ENCODE measurements at regions not wholly inside any gene's neighbourhood (a gene's known extent, or its start where the extent isn't known, plus 50 kb on each side); places are given as distances from the start of the nearest gene placed in this dataset.

DNA sequence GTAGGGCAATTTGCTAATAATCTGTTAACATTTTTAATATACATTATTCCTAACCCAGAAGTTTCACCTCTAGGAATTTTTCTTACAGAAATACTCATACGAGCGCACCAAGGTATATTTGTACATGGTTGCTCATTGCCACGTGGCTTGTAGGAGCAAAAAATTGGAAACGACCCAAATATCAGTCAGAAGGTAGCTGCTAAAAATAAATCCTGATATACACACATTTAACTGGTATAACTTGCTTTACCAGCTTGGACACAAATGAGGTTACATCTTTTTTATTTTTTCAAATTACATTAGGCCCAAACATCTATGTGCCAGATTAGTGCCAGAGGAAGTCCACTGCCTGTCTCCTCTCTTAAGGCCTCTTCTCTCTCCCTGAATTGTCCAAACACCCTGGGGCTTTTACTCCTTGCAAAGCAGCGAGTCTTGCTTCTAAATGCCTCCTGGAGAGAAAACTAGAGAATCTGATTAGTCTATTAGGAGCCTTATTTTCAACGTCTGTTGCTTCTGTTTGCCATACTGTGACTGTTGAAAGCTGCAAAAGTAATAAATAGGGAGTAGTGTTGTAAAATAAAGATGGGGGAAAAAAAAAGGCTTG, 92.0 kb upstream of the SSBP2 start:
- no peaks in the 10 kb centered on the region for H3K9me3 ChIP-seq (ENCODE audit: low read length)
- TF ChIP-seq, protein P1, sequence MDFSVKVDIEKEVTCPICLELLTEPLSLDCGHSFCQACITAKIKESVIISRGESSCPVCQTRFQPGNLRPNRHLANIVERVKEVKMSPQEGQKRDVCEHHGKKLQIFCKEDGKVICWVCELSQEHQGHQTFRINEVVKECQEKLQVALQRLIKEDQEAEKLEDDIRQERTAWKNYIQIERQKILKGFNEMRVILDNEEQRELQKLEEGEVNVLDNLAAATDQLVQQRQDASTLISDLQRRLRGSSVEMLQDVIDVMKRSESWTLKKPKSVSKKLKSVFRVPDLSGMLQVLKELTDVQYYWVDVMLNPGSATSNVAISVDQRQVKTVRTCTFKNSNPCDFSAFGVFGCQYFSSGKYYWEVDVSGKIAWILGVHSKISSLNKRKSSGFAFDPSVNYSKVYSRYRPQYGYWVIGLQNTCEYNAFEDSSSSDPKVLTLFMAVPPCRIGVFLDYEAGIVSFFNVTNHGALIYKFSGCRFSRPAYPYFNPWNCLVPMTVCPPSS (IDR thresholded peaks at IDR 0.05): no peak
- TF ChIP-seq MAZ (IDR thresholded peaks at IDR 0.05; ENCODE audit: borderline replicate concordance, low read depth, low read length) (no peak), MAZ (CRISPR knock-in tag; IDR thresholded peaks at IDR 0.05; ENCODE audit: low read depth) (no peak)
- no peaks in the 10 kb centered on the region for H3K36me3 ChIP-seq (replicated peaks in 1 of 2; ENCODE audit: control insufficient read depth in 1 of 2, insufficient read depth in 2 of 2, low read length in 2 of 2)
- no peak overlapping the region for H3K4me3 ChIP-seq (replicated peaks in 1 of 3; ENCODE audit: insufficient read depth in 1 of 3, low read depth in 2 of 3, low read length in 3 of 3)
- DNase-seq (ENCODE audit: low spot score) (no peak), FAIRE-seq (no peak), ATAC-seq (no peak)
- intact Hi-C loops (cut with micrococcal nuclease; ENCODE audit: unreplicated experiment): no loop called here
- no peak overlapping the region for H3K27ac ChIP-seq (ENCODE audit: extremely low read length, insufficient read depth, low read length)
- H3K4me2 ChIP-seq (ENCODE audit: low read depth, low read length): no peak overlapping the region
- ChIA-PET POLR2A (no interaction called here), CTCF (ENCODE audit: low intra/inter-chr PET ratio, low total read pairs) (no interaction called here)
- in situ Hi-C loops (cut with HindIII; ENCODE audit: extremely low pct_ligation_motif_present, low pct_unique_long_range_greater_than_20kb): loop anchor here (25.0 kb wide), 1 partner anchor 331 kb away; no protein-coding TSS in a partner anchor
- no TSS peak for BruUV-seq (replicated peaks)
- no peaks in the 10 kb centered on the region for H3K4me1 ChIP-seq (ENCODE audit: insufficient read depth, low read length)
- H3K79me2 ChIP-seq (ENCODE audit: insufficient read depth, low read length): no peaks in the 10 kb centered on the region
- no peak overlapping the region for H2AFZ ChIP-seq (ENCODE audit: low read length)
- H4K20me1 ChIP-seq (ENCODE audit: insufficient read depth, low read length): no peaks in the 10 kb centered on the region
- no peak overlapping the region for H3K9ac ChIP-seq (ENCODE audit: insufficient read depth, low read depth, low read length)
- no peaks in the 10 kb centered on the region for H3K27me3 ChIP-seq (ENCODE audit: control insufficient read depth in 1 of 2, insufficient read depth in 2 of 2, low read length in 2 of 2)
- 5% methylated on average over 6 of the region's 6 CpGs for WGBS (ENCODE audit: low lambda C conversion rate)

DNA sequence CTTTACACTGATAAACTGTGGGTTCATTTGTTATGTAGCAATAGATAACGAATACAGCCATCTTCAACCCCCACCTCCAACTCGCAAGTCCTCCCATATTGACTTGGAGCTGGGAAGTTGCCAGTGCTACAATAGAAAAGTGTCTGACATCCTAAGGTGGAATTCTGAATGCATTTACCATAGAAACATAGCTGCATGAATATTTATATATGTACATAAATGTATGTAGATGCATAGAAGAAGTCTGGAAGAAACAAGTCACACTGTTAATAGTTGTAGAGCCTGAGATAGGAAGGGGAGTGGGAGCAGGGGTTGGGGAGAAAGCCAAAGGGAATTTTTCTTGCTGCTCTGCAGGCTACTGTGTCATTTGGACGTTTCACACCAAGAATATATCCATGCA, 88.1 kb upstream of the SSBP2 start:
- intact Hi-C loops (cut with micrococcal nuclease; ENCODE audit: unreplicated experiment): loop anchor here (2.0 to 10.0 kb wide), 2 partner anchors 332 to 414 kb away; no protein-coding TSS in a partner anchor
- ATAC-seq (no peak), DNase-seq (ENCODE audit: low spot score) (no peak), FAIRE-seq (no peak)
- Histone ChIP-seq H2AFZ (ENCODE audit: low read length) (no peak overlapping the region), H3K9ac (ENCODE audit: insufficient read depth, low read depth, low read length) (no peak overlapping the region), H3K4me3 (replicated peaks in 1 of 3; ENCODE audit: insufficient read depth in 1 of 3, low read depth in 2 of 3, low read length in 3 of 3) (no peak overlapping the region), H3K9me3 (ENCODE audit: low read length) (no peaks in the 10 kb centered on the region), H3K27ac (ENCODE audit: extremely low read length, insufficient read depth, low read length) (no peak overlapping the region), H3K4me2 (ENCODE audit: low read depth, low read length) (no peak overlapping the region), H3K27me3 (ENCODE audit: control insufficient read depth in 1 of 2, insufficient read depth in 2 of 2, low read length in 2 of 2) (no peaks in the 10 kb centered on the region), H3K36me3 (replicated peaks in 1 of 2; ENCODE audit: control insufficient read depth in 1 of 2, insufficient read depth in 2 of 2, low read length in 2 of 2) (no peaks in the 10 kb centered on the region), H3K79me2 (ENCODE audit: insufficient read depth, low read length) (no peaks in the 10 kb centered on the region), H3K4me1 (ENCODE audit: insufficient read depth, low read length) (no peaks in the 10 kb centered on the region), H4K20me1 (ENCODE audit: insufficient read depth, low read length) (no peaks in the 10 kb centered on the region)
- WGBS (ENCODE audit: low lambda C conversion rate): 28% methylated on average over 3 of the region's 3 CpGs
- ChIA-PET CTCF (ENCODE audit: low intra/inter-chr PET ratio, low total read pairs) (no interaction called here), POLR2A (no interaction called here)
- no TSS peak for BruUV-seq (replicated peaks)
- in situ Hi-C loops (cut with HindIII; ENCODE audit: extremely low pct_ligation_motif_present, low pct_unique_long_range_greater_than_20kb): loop anchor here (25.0 kb wide), 1 partner anchor 327 kb away; no protein-coding TSS in a partner anchor
- no peak for TF ChIP-seq SYNCRIP (IDR thresholded peaks at IDR 0.05; ENCODE audit: insufficient read depth, low read depth, low read length)
- TF ChIP-seq ARID2 (CRISPR knock-in tag; IDR thresholded peaks at IDR 0.05; ENCODE audit: borderline replicate concordance): no peak
- no peak for TF ChIP-seq MTF2 (CRISPR knock-in tag; IDR thresholded peaks at IDR 0.05; ENCODE audit: borderline replicate concordance)
- TF ChIP-seq ZNF224 (CRISPR knock-in tag; IDR thresholded peaks at IDR 0.05): no peak
- TF ChIP-seq ZNF292 (CRISPR knock-in tag; IDR thresholded peaks at IDR 0.05; ENCODE audit: borderline replicate concordance, low read depth): no peak
- no peak for TF ChIP-seq MXI1 (IDR thresholded peaks at IDR 0.05; ENCODE audit: borderline replicate concordance, low read depth, low read length)
- TF ChIP-seq, protein P2, sequence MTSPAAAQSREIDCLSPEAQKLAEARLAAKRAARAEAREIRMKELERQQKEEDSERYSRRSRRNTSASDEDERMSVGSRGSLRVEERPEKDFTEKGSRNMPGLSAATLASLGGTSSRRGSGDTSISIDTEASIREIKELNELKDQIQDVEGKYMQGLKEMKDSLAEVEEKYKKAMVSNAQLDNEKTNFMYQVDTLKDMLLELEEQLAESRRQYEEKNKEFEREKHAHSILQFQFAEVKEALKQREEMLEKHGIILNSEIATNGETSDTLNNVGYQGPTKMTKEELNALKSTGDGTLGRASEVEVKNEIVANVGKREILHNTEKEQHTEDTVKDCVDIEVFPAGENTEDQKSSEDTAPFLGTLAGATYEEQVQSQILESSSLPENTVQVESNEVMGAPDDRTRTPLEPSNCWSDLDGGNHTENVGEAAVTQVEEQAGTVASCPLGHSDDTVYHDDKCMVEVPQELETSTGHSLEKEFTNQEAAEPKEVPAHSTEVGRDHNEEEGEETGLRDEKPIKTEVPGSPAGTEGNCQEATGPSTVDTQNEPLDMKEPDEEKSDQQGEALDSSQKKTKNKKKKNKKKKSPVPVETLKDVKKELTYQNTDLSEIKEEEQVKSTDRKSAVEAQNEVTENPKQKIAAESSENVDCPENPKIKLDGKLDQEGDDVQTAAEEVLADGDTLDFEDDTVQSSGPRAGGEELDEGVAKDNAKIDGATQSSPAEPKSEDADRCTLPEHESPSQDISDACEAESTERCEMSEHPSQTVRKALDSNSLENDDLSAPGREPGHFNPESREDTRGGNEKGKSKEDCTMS (CRISPR knock-in tag; conservative IDR thresholded peaks at IDR 0.05): no peak
- no peak for TF ChIP-seq SP140L (CRISPR knock-in tag; IDR thresholded peaks at IDR 0.05; ENCODE audit: borderline replicate concordance)
- TF ChIP-seq ZNF343 (CRISPR knock-in tag; IDR thresholded peaks at IDR 0.05): no peak
- TF ChIP-seq, protein P3, sequence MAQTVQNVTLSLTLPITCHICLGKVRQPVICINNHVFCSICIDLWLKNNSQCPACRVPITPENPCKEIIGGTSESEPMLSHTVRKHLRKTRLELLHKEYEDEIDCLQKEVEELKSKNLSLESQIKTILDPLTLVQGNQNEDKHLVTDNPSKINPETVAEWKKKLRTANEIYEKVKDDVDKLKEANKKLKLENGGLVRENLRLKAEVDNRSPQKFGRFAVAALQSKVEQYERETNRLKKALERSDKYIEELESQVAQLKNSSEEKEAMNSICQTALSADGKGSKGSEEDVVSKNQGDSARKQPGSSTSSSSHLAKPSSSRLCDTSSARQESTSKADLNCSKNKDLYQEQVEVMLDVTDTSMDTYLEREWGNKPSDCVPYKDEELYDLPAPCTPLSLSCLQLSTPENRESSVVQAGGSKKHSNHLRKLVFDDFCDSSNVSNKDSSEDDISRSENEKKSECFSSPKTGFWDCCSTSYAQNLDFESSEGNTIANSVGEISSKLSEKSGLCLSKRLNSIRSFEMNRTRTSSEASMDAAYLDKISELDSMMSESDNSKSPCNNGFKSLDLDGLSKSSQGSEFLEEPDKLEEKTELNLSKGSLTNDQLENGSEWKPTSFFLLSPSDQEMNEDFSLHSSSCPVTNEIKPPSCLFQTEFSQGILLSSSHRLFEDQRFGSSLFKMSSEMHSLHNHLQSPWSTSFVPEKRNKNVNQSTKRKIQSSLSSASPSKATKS (CRISPR knock-in tag; IDR thresholded peaks at IDR 0.05): no peak

Measured in HepG2 (cell line).